ENCODE measurements at regions not wholly inside any gene's neighbourhood (a gene's known extent, or its start where the extent isn't known, plus 50 kb on each side); places are given as distances from the start of the nearest gene placed in this dataset.

GRCh38 chr2:117101613-117102012, 712.9 kb upstream of the DDX18 start:
- TF ChIP-seq POLR2AphosphoS5 (IDR thresholded peaks at IDR 0.05; ENCODE audit: insufficient read depth, low read depth, low read length) = no peak
- no peak for TF ChIP-seq CTCF (IDR thresholded peaks at IDR 0.05; ENCODE audit: extremely low read depth in 1 of 2, insufficient read depth in 1 of 2, low read depth in 1 of 2, low read length in 2 of 2)
- no peak for TF ChIP-seq EZH2 (IDR thresholded peaks at IDR 0.05; ENCODE audit: borderline replicate concordance, low read depth, low read length, severe bottlenecking)
- no peak for TF ChIP-seq POLR2A (IDR thresholded peaks at IDR 0.05; ENCODE audit: low read depth, low read length)
- no peak for TF ChIP-seq JUN (IDR thresholded peaks at IDR 0.05; ENCODE audit: borderline replicate concordance, insufficient read depth, insufficient read length, low read depth)
- no peak for TF ChIP-seq MYC (IDR thresholded peaks at IDR 0.05; ENCODE audit: low read depth, low read length)
- TF ChIP-seq MAX (IDR thresholded peaks at IDR 0.05; ENCODE audit: insufficient read depth, insufficient read length) = no peak
- no peak for TF ChIP-seq GATA2 (IDR thresholded peaks at IDR 0.05; ENCODE audit: insufficient read depth, insufficient read length, low read depth, low read length)
- no peak for TF ChIP-seq FOS (IDR thresholded peaks at IDR 0.05; ENCODE audit: borderline replicate concordance, insufficient read depth, low read length)
